ENCODE measurements at regions not wholly inside any gene's neighbourhood (a gene's known extent, or its start where the extent isn't known, plus 50 kb on each side); places are given as distances from the start of the nearest gene placed in this dataset.

- no peak for TF ChIP-seq CTCF (IDR thresholded peaks at IDR 0.05; ENCODE audit: low read length)
- TF ChIP-seq EZH2 (IDR thresholded peaks at IDR 0.05; ENCODE audit: borderline replicate concordance, low read length): no peak
These were observed 69.5 kb downstream of the ADM start for GRCh38 chr11:10374386-10374785.

Measured in OCI-LY1 (cell line).